IMR-90 (cell line): ENCODE measurements at regions not wholly inside any gene's neighbourhood (a gene's known extent, or its start where the extent isn't known, plus 50 kb on each side); places are given as distances from the start of the nearest gene placed in this dataset.

ENCODE experiments used
- ATAC-seq: fragments of 200-7000 bp; cut with Tn5 transposase; 2 replicates; pipeline ENCODE4 v1.9.1; 2020; ENCODE audit warnings: low read depth, mild to moderate bottlenecking, moderate library complexity
- BruUV-seq: library from RNA; stranded (reverse); fragments of 400-500 nt; replicated peaks from 2 replicates; lab custom pipeline; 2021; lab: Mats Ljungman, UMichigan
- CTCF ChIA-PET: fragments of 300-600 bp; formaldehyde crosslinking; extraction: SDS; loops from one replicate; lab custom pipeline; 2021; ENCODE audit warnings: antibody characterized with exemption; lab: Yijun Ruan, JAX
- POLR2A ChIA-PET: fragments of 300-600 bp; sonication (Branson Sonifier 250); formaldehyde crosslinking; loops from one replicate; lab custom pipeline; 2022; ENCODE audit warnings: antibody characterized with exemption; ENCODE audit not compliant: unreplicated experiment; lab: Charles Lee
- DNase-seq: peaks from one replicate; pipeline ENCODE4 v3.0.0; 2013
- H2AFZ ChIP-seq: replicated peaks from 2 replicates; pipeline ENCODE3; 2013; ENCODE audit warnings: low read length, mild to moderate bottlenecking; ENCODE audit not compliant: poor library complexity
- H2AK5ac ChIP-seq: 2 replicates; pipeline ENCODE4 v1.6.1; 2013; ENCODE audit warnings: low read depth, low read length, inconsistent platforms
- H2AK9ac ChIP-seq: replicated peaks from 2 replicates; pipeline ENCODE3; 2013; ENCODE audit warnings: mild to moderate bottlenecking, low read depth, low read length, moderate library complexity; ENCODE audit not compliant: poor library complexity
- H2BK120ac ChIP-seq: 2 replicates; pipeline ENCODE4 v1.6.1; 2013; ENCODE audit warnings: low read depth, low read length, inconsistent platforms
- H2BK15ac ChIP-seq: 3 replicates; pipeline ENCODE4 v1.6.1; 2013; ENCODE audit warnings: low read depth, low read length, inconsistent platforms
- H2BK20ac ChIP-seq: 2 replicates; pipeline ENCODE4 v1.6.1; 2013; ENCODE audit warnings: low read depth, mild to moderate bottlenecking, inconsistent platforms, low read length, moderate library complexity
- H2BK5ac ChIP-seq: 2 replicates; pipeline ENCODE4 v1.6.1; 2013; ENCODE audit warnings: mild to moderate bottlenecking, low read depth, low read length, inconsistent platforms; ENCODE audit not compliant: poor library complexity, severe bottlenecking
- H3K14ac ChIP-seq: replicated peaks from 2 replicates; pipeline ENCODE4 v1.6.1; 2013; ENCODE audit warnings: low read depth, low read length, inconsistent platforms
- H3K18ac ChIP-seq: 2 replicates; pipeline ENCODE4 v1.6.1; 2013; ENCODE audit warnings: low read depth, low read length, control low read depth
- H3K23ac ChIP-seq: 2 replicates; pipeline ENCODE4 v1.6.1; 2013; ENCODE audit warnings: low read depth, low read length, inconsistent platforms
- H3K27ac ChIP-seq: 2 replicates; pipeline ENCODE4 v1.5.1; 2013; ENCODE audit warnings: mild to moderate bottlenecking, control low read depth, low read length; ENCODE audit not compliant: insufficient read depth
- H3K27me3 ChIP-seq: 2 replicates; pipeline ENCODE4 v1.6.1; 2013; ENCODE audit warnings: low read length; ENCODE audit not compliant: control insufficient read depth, insufficient read depth
- H3K36me3 ChIP-seq: 2 replicates; pipeline ENCODE4 v1.6.1; 2013; ENCODE audit warnings: low read length, mixed read lengths; ENCODE audit not compliant: control insufficient read depth, insufficient read depth
- H3K4ac ChIP-seq: 2 replicates; pipeline ENCODE4 v1.6.1; 2013; ENCODE audit warnings: low read depth, low read length, inconsistent platforms
- H3K4me1 ChIP-seq: 2 replicates; pipeline ENCODE4 v1.6.1; 2013; ENCODE audit warnings: low read length, mixed read lengths; ENCODE audit not compliant: control insufficient read depth, insufficient read depth
- H3K4me2 ChIP-seq: 2 replicates; pipeline ENCODE4 v1.6.1; 2013; ENCODE audit warnings: low read depth, mild to moderate bottlenecking, control low read depth, low read length, moderate library complexity
- H3K4me3 ChIP-seq: 2 replicates; pipeline ENCODE4 v1.5.1; 2013; ENCODE audit warnings: low read depth, mild to moderate bottlenecking, control low read depth, low read length, moderate library complexity; ENCODE audit not compliant: insufficient read depth
- H3K56ac ChIP-seq: 2 replicates; pipeline ENCODE4 v1.6.1; 2013; ENCODE audit warnings: low read length, inconsistent platforms; ENCODE audit not compliant: insufficient read depth; ENCODE audit errors: extremely low read depth
- H3K79me1 ChIP-seq, 2 experiments: 2 replicates each; pipeline ENCODE4 v1.6.1; 2013; ENCODE audit warnings: low read length in 2 of 2, inconsistent platforms in 1 of 2, low read depth in 1 of 2
- H3K9ac ChIP-seq: 2 replicates; pipeline ENCODE4 v1.6.1; 2013; ENCODE audit warnings: low read depth, low read length, control low read depth
- H3K9me1 ChIP-seq: 2 replicates; pipeline ENCODE4 v1.6.1; 2013; ENCODE audit warnings: low read length, inconsistent platforms; ENCODE audit not compliant: insufficient read depth
- H3K9me3 ChIP-seq: 2 replicates; pipeline ENCODE4 v1.6.1; 2013; ENCODE audit warnings: low read length; ENCODE audit not compliant: control insufficient read depth, insufficient read depth
- H4K20me1 ChIP-seq: 2 replicates; pipeline ENCODE4 v1.6.1; 2013; ENCODE audit warnings: low read length, inconsistent platforms; ENCODE audit not compliant: insufficient read depth
- H4K5ac ChIP-seq: 2 replicates; pipeline ENCODE4 v1.6.1; 2013; ENCODE audit warnings: mild to moderate bottlenecking, low read depth, low read length, control low read depth
- H4K8ac ChIP-seq, 2 experiments: 2 replicates each; pipeline ENCODE4 v1.6.1; 2013; ENCODE audit warnings: low read depth in 2 of 2, low read length in 2 of 2, control low read depth in 1 of 2, inconsistent platforms in 1 of 2
- H4K91ac ChIP-seq: 2 replicates; pipeline ENCODE4 v1.6.1; 2013; ENCODE audit warnings: low read depth, low read length, inconsistent platforms; ENCODE audit not compliant: insufficient read depth
- CEBPB ChIP-seq: IDR thresholded peaks from 2 replicates; pipeline ENCODE4 v1.6.1; 2012; ENCODE audit warnings: low read depth, low read length, improper control_type of control experiment
- CHD1 ChIP-seq: IDR thresholded peaks from 2 replicates; pipeline ENCODE4 v1.6.1; 2012; ENCODE audit warnings: low read depth, low read length, improper control_type of control experiment
- FOS ChIP-seq: fragments of 150-350 bp; IDR thresholded peaks from 2 replicates; pipeline ENCODE4 v1.6.1; 2016; ENCODE audit warnings: low read depth, low read length
- MAFK ChIP-seq: IDR thresholded peaks from 2 replicates; pipeline ENCODE4 v1.6.1; 2012; ENCODE audit warnings: low read depth, low read length, improper control_type of control experiment
- MAZ ChIP-seq: IDR thresholded peaks from 2 replicates; pipeline ENCODE4 v1.6.1; 2012; ENCODE audit warnings: low read depth, mild to moderate bottlenecking, low read length, improper control_type of control experiment, moderate library complexity, borderline replicate concordance
- MXI1 ChIP-seq: IDR thresholded peaks from 2 replicates; pipeline ENCODE4 v1.6.1; 2012; ENCODE audit warnings: low read depth, mild to moderate bottlenecking, low read length, moderate library complexity, borderline replicate concordance
- NFE2L2 ChIP-seq: fragments of 150-350 bp; IDR thresholded peaks from 2 replicates; pipeline ENCODE4 v1.6.1; 2016; ENCODE audit warnings: low read depth, mild to moderate bottlenecking, low read length
- POLR2A ChIP-seq: IDR thresholded peaks from 2 replicates; pipeline ENCODE4 v1.6.1; 2012; ENCODE audit warnings: mild to moderate bottlenecking, low read depth, low read length
- RAD21 ChIP-seq: IDR thresholded peaks from 2 replicates; pipeline ENCODE4 v1.6.1; 2012; ENCODE audit warnings: low read length, improper control_type of control experiment
- RCOR1 ChIP-seq: IDR thresholded peaks from 2 replicates; pipeline ENCODE4 v1.6.1; 2012; ENCODE audit warnings: mild to moderate bottlenecking, low read length, improper control_type of control experiment; ENCODE audit not compliant: insufficient replicate concordance
- RFX5 ChIP-seq: IDR thresholded peaks from 2 replicates; pipeline ENCODE4 v1.8.0; 2012; ENCODE audit warnings: low read depth, mild to moderate bottlenecking, low read length, moderate library complexity
- SMC3 ChIP-seq: fragments of 150-350 bp; IDR thresholded peaks from 2 replicates; pipeline ENCODE4 v1.6.1; 2016; ENCODE audit warnings: low read depth, mild to moderate bottlenecking, antibody characterized with exemption, low read length, moderate library complexity
- WGBS, 2 experiments: methylation state at CpG; one replicate each; pipeline versions ENCODE4 v1.1.5 to v1.1.7; 2013; ENCODE audit warnings: missing lambda C conversion rate in 2 of 2; ENCODE audit not compliant: insufficient read length in 1 of 2; ENCODE audit errors: extremely low coverage in 2 of 2; 5-methylcytosine and 5-hydroxymethylcytosine counted together
- dilution Hi-C: fragments of 300-500 bp; cut with HindIII; formaldehyde crosslinking; loops from one replicate; pipeline ENCODE4 v1.14.3; 2018; ENCODE audit warnings: low sequenced_read_pairs; ENCODE audit not compliant: unreplicated experiment
- in situ Hi-C: fragments of 300-500 bp; cut with MboI; formaldehyde crosslinking; loops from 3 replicates; pipeline ENCODE4 v1.14.3; 2019; ENCODE audit warnings: low sequenced_read_pairs, inconsistent platforms, mixed read lengths
- intact Hi-C: fragments of 100-400 bp; cut with micrococcal nuclease; formaldehyde crosslinking; loops from 2 replicates; pipeline ENCODE4 v1.10.0; 2022
- TF ChIP-seq, protein P1 (sequence below): conservative IDR thresholded peaks from 2 replicates; pipeline ENCODE4 v1.5.1; 2012; ENCODE audit warnings: mild to moderate bottlenecking, low read depth, low read length, improper control_type of control experiment
- TF ChIP-seq, protein P2 (sequence below): fragments of 150-350 bp; IDR thresholded peaks from 2 replicates; pipeline ENCODE4 v1.6.1; 2016; ENCODE audit warnings: low read depth, mild to moderate bottlenecking, low read length, moderate library complexity, borderline replicate concordance
- TF ChIP-seq, protein P3 (sequence below): fragments of 150-350 bp; IDR thresholded peaks from 2 replicates; pipeline ENCODE4 v1.6.1; 2017; ENCODE audit warnings: mild to moderate bottlenecking, antibody characterized with exemption, low read length, low read depth

DNA sequence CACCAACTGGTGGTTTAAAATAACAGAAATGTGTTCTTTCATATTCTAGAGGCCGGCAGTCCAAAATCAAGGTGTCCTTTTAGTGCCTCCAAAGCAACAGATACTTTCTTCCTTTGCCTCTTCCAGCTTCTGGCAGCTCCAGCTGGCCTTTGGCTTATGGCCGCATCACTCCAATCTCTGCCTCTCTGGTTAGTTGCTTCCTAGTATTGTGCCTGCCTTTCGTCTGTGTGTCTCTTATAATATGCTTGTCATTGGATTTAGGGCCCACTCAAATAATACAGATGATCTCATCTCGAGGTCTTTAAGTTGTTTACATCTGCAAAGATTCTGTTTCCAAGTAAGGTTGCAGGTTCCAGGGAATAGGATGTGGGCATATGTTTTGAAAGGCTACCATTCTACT lies 855.2 kb upstream of the ID2 start:
- Histone ChIP-seq H2BK15ac (no peak overlapping the region), H3K56ac (no peak overlapping the region), H3K23ac (no peak overlapping the region), H2BK5ac (no peak overlapping the region), H2AK9ac (no peak overlapping the region), H2AK5ac (no peak overlapping the region), H3K9ac (no peak overlapping the region), H3K36me3 (no peaks in the 10 kb centered on the region), H4K5ac (no peak overlapping the region), H2BK120ac (no peak overlapping the region), H4K20me1 (no peaks in the 10 kb centered on the region), H3K4me3 (no peak overlapping the region), H3K9me1 (0 out of 2 replicates have a peak, but pooled peaks cover 3% of the 10 kb centered on the region), H3K27me3 (no peaks in the 10 kb centered on the region), H3K4me2 (no peak overlapping the region), H3K4ac (no peak overlapping the region), H3K79me1 (no peaks in the 10 kb centered on the region), H3K4me1 (no peaks in the 10 kb centered on the region), H3K9me3 (no peaks in the 10 kb centered on the region), H3K14ac (no peak overlapping the region), H3K18ac (no peak overlapping the region), H3K27ac (no peak overlapping the region), H4K8ac (no peak overlapping the region), H2BK20ac (no peak overlapping the region), H2AFZ (no peak overlapping the region), H4K91ac (no peak overlapping the region)
- dilution Hi-C loops = no loop called here
- no CpG with 5 or more reads among the region's 4 CpGs for WGBS, 2 experiments
- ATAC-seq (no peak), DNase-seq (no peak)
- in situ Hi-C loops = loop anchor here (25.0 kb wide), 1 partner anchor 861 kb away; the partner anchor contains the start of gene ID2
- TF ChIP-seq SMC3 = no peak
- TF ChIP-seq, protein P1, sequence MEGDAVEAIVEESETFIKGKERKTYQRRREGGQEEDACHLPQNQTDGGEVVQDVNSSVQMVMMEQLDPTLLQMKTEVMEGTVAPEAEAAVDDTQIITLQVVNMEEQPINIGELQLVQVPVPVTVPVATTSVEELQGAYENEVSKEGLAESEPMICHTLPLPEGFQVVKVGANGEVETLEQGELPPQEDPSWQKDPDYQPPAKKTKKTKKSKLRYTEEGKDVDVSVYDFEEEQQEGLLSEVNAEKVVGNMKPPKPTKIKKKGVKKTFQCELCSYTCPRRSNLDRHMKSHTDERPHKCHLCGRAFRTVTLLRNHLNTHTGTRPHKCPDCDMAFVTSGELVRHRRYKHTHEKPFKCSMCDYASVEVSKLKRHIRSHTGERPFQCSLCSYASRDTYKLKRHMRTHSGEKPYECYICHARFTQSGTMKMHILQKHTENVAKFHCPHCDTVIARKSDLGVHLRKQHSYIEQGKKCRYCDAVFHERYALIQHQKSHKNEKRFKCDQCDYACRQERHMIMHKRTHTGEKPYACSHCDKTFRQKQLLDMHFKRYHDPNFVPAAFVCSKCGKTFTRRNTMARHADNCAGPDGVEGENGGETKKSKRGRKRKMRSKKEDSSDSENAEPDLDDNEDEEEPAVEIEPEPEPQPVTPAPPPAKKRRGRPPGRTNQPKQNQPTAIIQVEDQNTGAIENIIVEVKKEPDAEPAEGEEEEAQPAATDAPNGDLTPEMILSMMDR = no peak
- TF ChIP-seq NFE2L2 = no peak
- no peak for TF ChIP-seq CEBPB
- no peak for TF ChIP-seq CHD1
- TF ChIP-seq RCOR1 = no peak
- TF ChIP-seq RAD21 = no peak
- no peak for TF ChIP-seq MAFK
- TF ChIP-seq FOS = no peak
- TF ChIP-seq, protein P2, sequence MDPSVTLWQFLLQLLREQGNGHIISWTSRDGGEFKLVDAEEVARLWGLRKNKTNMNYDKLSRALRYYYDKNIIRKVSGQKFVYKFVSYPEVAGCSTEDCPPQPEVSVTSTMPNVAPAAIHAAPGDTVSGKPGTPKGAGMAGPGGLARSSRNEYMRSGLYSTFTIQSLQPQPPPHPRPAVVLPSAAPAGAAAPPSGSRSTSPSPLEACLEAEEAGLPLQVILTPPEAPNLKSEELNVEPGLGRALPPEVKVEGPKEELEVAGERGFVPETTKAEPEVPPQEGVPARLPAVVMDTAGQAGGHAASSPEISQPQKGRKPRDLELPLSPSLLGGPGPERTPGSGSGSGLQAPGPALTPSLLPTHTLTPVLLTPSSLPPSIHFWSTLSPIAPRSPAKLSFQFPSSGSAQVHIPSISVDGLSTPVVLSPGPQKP = no peak
- TF ChIP-seq POLR2A = no peak
- TF ChIP-seq, protein P3, sequence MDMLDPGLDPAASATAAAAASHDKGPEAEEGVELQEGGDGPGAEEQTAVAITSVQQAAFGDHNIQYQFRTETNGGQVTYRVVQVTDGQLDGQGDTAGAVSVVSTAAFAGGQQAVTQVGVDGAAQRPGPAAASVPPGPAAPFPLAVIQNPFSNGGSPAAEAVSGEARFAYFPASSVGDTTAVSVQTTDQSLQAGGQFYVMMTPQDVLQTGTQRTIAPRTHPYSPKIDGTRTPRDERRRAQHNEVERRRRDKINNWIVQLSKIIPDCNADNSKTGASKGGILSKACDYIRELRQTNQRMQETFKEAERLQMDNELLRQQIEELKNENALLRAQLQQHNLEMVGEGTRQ = no peak
- no peak for TF ChIP-seq RFX5
- TF ChIP-seq MAZ = no peak
- no peak for TF ChIP-seq MXI1
- intact Hi-C loops = no loop called here
- BruUV-seq = no TSS peak
- POLR2A ChIA-PET = no interaction called here
- CTCF ChIA-PET = no interaction called here
